ENCODE measurements at regions not wholly inside any gene's neighbourhood (a gene's known extent, or its start where the extent isn't known, plus 50 kb on each side); places are given as distances from the start of the nearest gene placed in this dataset.
"Not testable (repeated sequence)": the region's sequence is repeated elsewhere in the genome, so short reads cannot be mapped to it uniquely, and the experiment has no call there.

GRCh38 chr12:8373744-8374143 is 82.0 kb upstream of the CLEC6A start:
- not testable (repeated sequence) for H3K27me3 Mint-ChIP-seq (ENCODE audit: low read depth); H3K4me3 Mint-ChIP-seq; H3K9me3 Mint-ChIP-seq; DNase-seq (ENCODE audit: low spot score); H3K4me1 Mint-ChIP-seq (ENCODE audit: low read depth); H3K36me3 Mint-ChIP-seq (ENCODE audit: low read depth); H3K27ac Mint-ChIP-seq

GRCh38 chr12:8375122-8375521 is 80.6 kb upstream of the CLEC6A start:
- not testable (repeated sequence) for H3K9me3 Mint-ChIP-seq; H3K27ac Mint-ChIP-seq; H3K36me3 Mint-ChIP-seq (ENCODE audit: low read depth); H3K27me3 Mint-ChIP-seq (ENCODE audit: low read depth); H3K4me3 Mint-ChIP-seq; H3K4me1 Mint-ChIP-seq (ENCODE audit: low read depth); DNase-seq (ENCODE audit: low spot score)

- not testable (repeated sequence) for H3K4me3 Mint-ChIP-seq; H3K4me1 Mint-ChIP-seq (ENCODE audit: low read depth); H3K27me3 Mint-ChIP-seq (ENCODE audit: low read depth); H3K9me3 Mint-ChIP-seq; DNase-seq (ENCODE audit: low spot score); H3K36me3 Mint-ChIP-seq (ENCODE audit: low read depth); H3K27ac Mint-ChIP-seq
These were observed 78.0 kb upstream of the CLEC6A start for GRCh38 chr12:8377756-8378155.

GRCh38 chr12:8382556-8382955 is 73.2 kb upstream of the CLEC6A start:
- H3K27me3 Mint-ChIP-seq (ENCODE audit: low read depth); H3K36me3 Mint-ChIP-seq (ENCODE audit: low read depth); H3K4me1 Mint-ChIP-seq (ENCODE audit: low read depth); H3K9me3 Mint-ChIP-seq; DNase-seq (ENCODE audit: low spot score); H3K4me3 Mint-ChIP-seq; H3K27ac Mint-ChIP-seq: not testable (repeated sequence)

GRCh38 chr12:8384686-8385085 is 71.1 kb upstream of the CLEC6A start:
- not testable (repeated sequence) for H3K36me3 Mint-ChIP-seq (ENCODE audit: low read depth); DNase-seq (ENCODE audit: low spot score); H3K9me3 Mint-ChIP-seq; H3K27ac Mint-ChIP-seq; H3K4me1 Mint-ChIP-seq (ENCODE audit: low read depth); H3K4me3 Mint-ChIP-seq
- peaks cover 10% of the 10 kb centered on the region for H3K27me3 Mint-ChIP-seq (ENCODE audit: low read depth)

GRCh38 chr12:8385431-8385830 is 70.3 kb upstream of the CLEC6A start:
- H3K4me3 Mint-ChIP-seq; H3K27ac Mint-ChIP-seq; H3K27me3 Mint-ChIP-seq (ENCODE audit: low read depth); DNase-seq (ENCODE audit: low spot score); H3K9me3 Mint-ChIP-seq; H3K4me1 Mint-ChIP-seq (ENCODE audit: low read depth); H3K36me3 Mint-ChIP-seq (ENCODE audit: low read depth): not testable (repeated sequence)

GRCh38 chr12:8386661-8387060 is 69.1 kb upstream of the CLEC6A start:
- H3K4me1 Mint-ChIP-seq (ENCODE audit: low read depth); H3K36me3 Mint-ChIP-seq (ENCODE audit: low read depth); H3K4me3 Mint-ChIP-seq; H3K9me3 Mint-ChIP-seq; DNase-seq (ENCODE audit: low spot score); H3K27ac Mint-ChIP-seq: not testable (repeated sequence)
- peaks cover 16% of the 10 kb centered on the region for H3K27me3 Mint-ChIP-seq (ENCODE audit: low read depth)

- not testable (repeated sequence) for H3K4me1 Mint-ChIP-seq (ENCODE audit: low read depth); DNase-seq (ENCODE audit: low spot score); H3K9me3 Mint-ChIP-seq; H3K36me3 Mint-ChIP-seq (ENCODE audit: low read depth); H3K27ac Mint-ChIP-seq
- H3K27me3 Mint-ChIP-seq (ENCODE audit: low read depth), result peaks cover 30% of the 10 kb centered on the region
- H3K4me3 Mint-ChIP-seq, result peak overlapping the region; percentile 54
These were observed 66.5 kb upstream of the CLEC6A start for GRCh38 chr12:8389296-8389695.

- not testable (repeated sequence) for H3K36me3 Mint-ChIP-seq (ENCODE audit: low read depth); H3K9me3 Mint-ChIP-seq; H3K4me1 Mint-ChIP-seq (ENCODE audit: low read depth); H3K27ac Mint-ChIP-seq
- Mint-ChIP-seq H3K4me3 (peak overlapping the region; percentile 24), H3K27me3 (ENCODE audit: low read depth) (peaks cover 31% of the 10 kb centered on the region)
- DNase-seq (ENCODE audit: low spot score), result peak; percentile 66
These were observed 65.6 kb upstream of the CLEC6A start for GRCh38 chr12:8390001-8390777.

GRCh38 chr12:8396225-8397071 is 59.3 kb upstream of the CLEC6A start:
- H3K27ac Mint-ChIP-seq; H3K4me3 Mint-ChIP-seq; H3K36me3 Mint-ChIP-seq (ENCODE audit: low read depth); H3K4me1 Mint-ChIP-seq (ENCODE audit: low read depth); H3K9me3 Mint-ChIP-seq: not testable (repeated sequence)
- peak; percentile 57 for DNase-seq (ENCODE audit: low spot score)
- H3K27me3 Mint-ChIP-seq (ENCODE audit: low read depth), result peaks cover 17% of the 10 kb centered on the region

- not testable (repeated sequence) for H3K36me3 Mint-ChIP-seq (ENCODE audit: low read depth); H3K9me3 Mint-ChIP-seq; DNase-seq (ENCODE audit: low spot score); H3K4me1 Mint-ChIP-seq (ENCODE audit: low read depth); H3K27ac Mint-ChIP-seq
- Mint-ChIP-seq H3K27me3 (ENCODE audit: low read depth) (peaks cover 12% of the 10 kb centered on the region), H3K4me3 (peak overlapping the region; percentile 36)
These were observed 58.4 kb upstream of the CLEC6A start for GRCh38 chr12:8397378-8397777.

GRCh38 chr12:8399496-8400034 is 56.2 kb upstream of the CLEC6A start:
- H3K36me3 Mint-ChIP-seq (ENCODE audit: low read depth); H3K4me3 Mint-ChIP-seq; H3K4me1 Mint-ChIP-seq (ENCODE audit: low read depth); H3K27me3 Mint-ChIP-seq (ENCODE audit: low read depth); H3K9me3 Mint-ChIP-seq; DNase-seq (ENCODE audit: low spot score); H3K27ac Mint-ChIP-seq: not testable (repeated sequence)

- H3K27ac Mint-ChIP-seq, result not testable (repeated sequence)
These were observed 51.9 kb upstream of the CLEC6A start for GRCh38 chr12:8403834-8404233.

GRCh38 chr12:8404341-8404740 is 51.4 kb upstream of the CLEC6A start:
- H3K27me3 Mint-ChIP-seq (ENCODE audit: low read depth); DNase-seq (ENCODE audit: low spot score); H3K9me3 Mint-ChIP-seq; H3K4me3 Mint-ChIP-seq; H3K4me1 Mint-ChIP-seq (ENCODE audit: low read depth); H3K36me3 Mint-ChIP-seq (ENCODE audit: low read depth); H3K27ac Mint-ChIP-seq: not testable (repeated sequence)

More at GRCh38 chr12:8403834-8404233, 51.9 kb upstream of the CLEC6A start:
- not testable (repeated sequence) for H3K27me3 Mint-ChIP-seq (ENCODE audit: low read depth); DNase-seq (ENCODE audit: low spot score); H3K4me3 Mint-ChIP-seq; H3K4me1 Mint-ChIP-seq (ENCODE audit: low read depth); H3K36me3 Mint-ChIP-seq (ENCODE audit: low read depth); H3K9me3 Mint-ChIP-seq

Measured in T-helper 2 cell treated with Interferon-gamma antibody and Interleukin-4, amounts not matched to agents 5 μg/mL and 100 μg/mL, for 36 hours (primary cell).